ENCODE measurements at regions not wholly inside any gene's neighbourhood (a gene's known extent, or its start where the extent isn't known, plus 50 kb on each side); places are given as distances from the start of the nearest gene placed in this dataset.

GRCh38 chrX:14427614-14428013 lies 101.7 kb upstream of the GLRA2 start:
- Histone ChIP-seq H2BK5ac (ENCODE audit: low read depth, low read length, poor library complexity, severe bottlenecking) (no peak overlapping the region), H2BK15ac (ENCODE audit: low read depth, poor library complexity, severe bottlenecking) (no peak overlapping the region), H2BK12ac (ENCODE audit: low read length in 2 of 2) (no peak overlapping the region), H3K18ac (ENCODE audit: low read depth in 1 of 2, low read length in 2 of 2) (no peak overlapping the region), H3K27me3 (ENCODE audit: control insufficient read depth in 1 of 2, insufficient read depth in 1 of 2, low read length in 2 of 2) (no peaks in the 10 kb centered on the region), H3K4me3 (ENCODE audit: insufficient read depth in 1 of 2, low read depth in 1 of 2, low read length in 2 of 2) (no peak overlapping the region), H3K9ac (ENCODE audit: low read length) (no peak overlapping the region), H3K23ac (ENCODE audit: low read length in 2 of 2) (no peak overlapping the region), H4K8ac (ENCODE audit: low read length) (no peak overlapping the region), H3K4me2 (ENCODE audit: low read length, poor library complexity, severe bottlenecking) (no peak overlapping the region), H3K27ac (ENCODE audit: low read length, poor library complexity, severe bottlenecking) (no peak overlapping the region), H2BK120ac (ENCODE audit: low read depth, low read length) (no peak overlapping the region), H3K36me3 (ENCODE audit: control insufficient read depth in 1 of 2, insufficient read depth in 2 of 2, low read depth in 1 of 2, low read length in 2 of 2) (no peaks in the 10 kb centered on the region), H3K4me1 (ENCODE audit: control insufficient read depth, insufficient read depth, low read depth, low read length) (no peaks in the 10 kb centered on the region), H3K9me3 (ENCODE audit: control insufficient read depth, low read length) (no peaks in the 10 kb centered on the region), H3K14ac (ENCODE audit: low read length in 2 of 2) (no peak overlapping the region), H3K79me1 (replicated peaks; ENCODE audit: low read length, poor library complexity, severe bottlenecking) (no peaks in the 10 kb centered on the region), H2AK5ac (ENCODE audit: low read length, severe bottlenecking) (no peak overlapping the region), H4K91ac (ENCODE audit: low read length) (no peak overlapping the region), H2AFZ (ENCODE audit: low read depth, low read length) (no peak overlapping the region), H3K4ac (ENCODE audit: low read depth in 1 of 2, low read length in 2 of 2) (no peak overlapping the region)
- DNase-seq: no peak
- no CpG with 5 or more reads among the region's 1 CpG for WGBS

- H3K18ac ChIP-seq (ENCODE audit: low read depth in 1 of 2, low read length in 2 of 2): no peak overlapping the region
- H3K14ac ChIP-seq (ENCODE audit: low read length in 2 of 2): no peak overlapping the region
- no peak overlapping the region for H3K4me2 ChIP-seq (ENCODE audit: low read length, poor library complexity, severe bottlenecking)
- H3K4ac ChIP-seq (ENCODE audit: low read depth in 1 of 2, low read length in 2 of 2): no peak overlapping the region
- no peak overlapping the region for H2BK5ac ChIP-seq (ENCODE audit: low read depth, low read length, poor library complexity, severe bottlenecking)
- H4K91ac ChIP-seq (ENCODE audit: low read length): no peak overlapping the region
- H3K4me1 ChIP-seq (ENCODE audit: control insufficient read depth, insufficient read depth, low read depth, low read length): no peaks in the 10 kb centered on the region
- no peaks in the 10 kb centered on the region for H3K79me1 ChIP-seq (replicated peaks; ENCODE audit: low read length, poor library complexity, severe bottlenecking)
- H2AFZ ChIP-seq (ENCODE audit: low read depth, low read length): no peak overlapping the region
- H3K4me3 ChIP-seq (ENCODE audit: insufficient read depth in 1 of 2, low read depth in 1 of 2, low read length in 2 of 2): no peak overlapping the region
- H3K27ac ChIP-seq (ENCODE audit: low read length, poor library complexity, severe bottlenecking): no peak overlapping the region
- H2BK12ac ChIP-seq (ENCODE audit: low read length in 2 of 2): no peak overlapping the region
- H3K23ac ChIP-seq (ENCODE audit: low read length in 2 of 2): no peak overlapping the region
- no peak overlapping the region for H3K9ac ChIP-seq (ENCODE audit: low read length)
- no peak overlapping the region for H2BK120ac ChIP-seq (ENCODE audit: low read depth, low read length)
- no peaks in the 10 kb centered on the region for H3K27me3 ChIP-seq (ENCODE audit: control insufficient read depth in 1 of 2, insufficient read depth in 1 of 2, low read length in 2 of 2)
- no peak overlapping the region for H2AK5ac ChIP-seq (ENCODE audit: low read length, severe bottlenecking)
- DNase-seq: no peak
- no peak overlapping the region for H4K8ac ChIP-seq (ENCODE audit: low read length)
- no peaks in the 10 kb centered on the region for H3K9me3 ChIP-seq (ENCODE audit: control insufficient read depth, low read length)
- no CpG with 5 or more reads among the region's 2 CpGs for WGBS
- H3K36me3 ChIP-seq (ENCODE audit: control insufficient read depth in 1 of 2, insufficient read depth in 2 of 2, low read depth in 1 of 2, low read length in 2 of 2): no peaks in the 10 kb centered on the region
- no peak overlapping the region for H2BK15ac ChIP-seq (ENCODE audit: low read depth, poor library complexity, severe bottlenecking)
Observed at GRCh38 chrX:14420841-14421240, 108.5 kb upstream of the GLRA2 start.

GRCh38 chrX:14412686-14413085 lies 116.7 kb upstream of the GLRA2 start:
- H3K27me3 ChIP-seq (ENCODE audit: control insufficient read depth in 1 of 2, insufficient read depth in 1 of 2, low read length in 2 of 2): no peaks in the 10 kb centered on the region
- DNase-seq: no peak

GRCh38 chrX:14411326-14411725 lies 118.0 kb upstream of the GLRA2 start:
- Histone ChIP-seq H2BK15ac (ENCODE audit: low read depth, poor library complexity, severe bottlenecking) (no peak overlapping the region), H2BK120ac (ENCODE audit: low read depth, low read length) (no peak overlapping the region), H3K27ac (ENCODE audit: low read length, poor library complexity, severe bottlenecking) (no peak overlapping the region), H3K4me3 (ENCODE audit: insufficient read depth in 1 of 2, low read depth in 1 of 2, low read length in 2 of 2) (no peak overlapping the region), H3K18ac (ENCODE audit: low read depth in 1 of 2, low read length in 2 of 2) (no peak overlapping the region), H2AFZ (ENCODE audit: low read depth, low read length) (no peak overlapping the region), H4K8ac (ENCODE audit: low read length) (no peak overlapping the region), H3K23ac (ENCODE audit: low read length in 2 of 2) (no peak overlapping the region), H2BK5ac (ENCODE audit: low read depth, low read length, poor library complexity, severe bottlenecking) (no peak overlapping the region), H3K14ac (ENCODE audit: low read length in 2 of 2) (no peak overlapping the region), H3K27me3 (ENCODE audit: control insufficient read depth in 1 of 2, insufficient read depth in 1 of 2, low read length in 2 of 2) (no peaks in the 10 kb centered on the region), H2AK5ac (ENCODE audit: low read length, severe bottlenecking) (no peak overlapping the region), H4K91ac (ENCODE audit: low read length) (no peak overlapping the region), H3K4ac (ENCODE audit: low read depth in 1 of 2, low read length in 2 of 2) (no peak overlapping the region), H3K36me3 (ENCODE audit: control insufficient read depth in 1 of 2, insufficient read depth in 2 of 2, low read depth in 1 of 2, low read length in 2 of 2) (no peaks in the 10 kb centered on the region), H3K9ac (ENCODE audit: low read length) (no peak overlapping the region), H3K9me3 (ENCODE audit: control insufficient read depth, low read length) (no peaks in the 10 kb centered on the region), H3K4me1 (ENCODE audit: control insufficient read depth, insufficient read depth, low read depth, low read length) (no peaks in the 10 kb centered on the region), H2BK12ac (ENCODE audit: low read length in 2 of 2) (no peak overlapping the region), H3K79me1 (replicated peaks; ENCODE audit: low read length, poor library complexity, severe bottlenecking) (no peaks in the 10 kb centered on the region), H3K4me2 (ENCODE audit: low read length, poor library complexity, severe bottlenecking) (no peak overlapping the region)
- no peak for DNase-seq
- whole genome bisulfite sequencing: no CpG with 5 or more reads among the region's 1 CpG

More at GRCh38 chrX:14412686-14413085, 116.7 kb upstream of the GLRA2 start:
- no peak overlapping the region for H3K4me3 ChIP-seq (ENCODE audit: insufficient read depth in 1 of 2, low read depth in 1 of 2, low read length in 2 of 2)
- no peak overlapping the region for H2AK5ac ChIP-seq (ENCODE audit: low read length, severe bottlenecking)
- no peak overlapping the region for H3K4me2 ChIP-seq (ENCODE audit: low read length, poor library complexity, severe bottlenecking)
- H3K9ac ChIP-seq (ENCODE audit: low read length): no peak overlapping the region
- H4K8ac ChIP-seq (ENCODE audit: low read length): no peak overlapping the region
- no peak overlapping the region for H3K14ac ChIP-seq (ENCODE audit: low read length in 2 of 2)
- H3K9me3 ChIP-seq (ENCODE audit: control insufficient read depth, low read length): no peaks in the 10 kb centered on the region
- no peak overlapping the region for H2BK15ac ChIP-seq (ENCODE audit: low read depth, poor library complexity, severe bottlenecking)
- no peak overlapping the region for H2BK120ac ChIP-seq (ENCODE audit: low read depth, low read length)
- no peak overlapping the region for H2BK12ac ChIP-seq (ENCODE audit: low read length in 2 of 2)
- WGBS: 100% methylated on average over 1 of the region's 1 CpG
- no peak overlapping the region for H3K27ac ChIP-seq (ENCODE audit: low read length, poor library complexity, severe bottlenecking)
- H3K18ac ChIP-seq (ENCODE audit: low read depth in 1 of 2, low read length in 2 of 2): no peak overlapping the region
- H2BK5ac ChIP-seq (ENCODE audit: low read depth, low read length, poor library complexity, severe bottlenecking): no peak overlapping the region
- H3K4ac ChIP-seq (ENCODE audit: low read depth in 1 of 2, low read length in 2 of 2): no peak overlapping the region
- H2AFZ ChIP-seq (ENCODE audit: low read depth, low read length): no peak overlapping the region
- H3K23ac ChIP-seq (ENCODE audit: low read length in 2 of 2): no peak overlapping the region
- no peaks in the 10 kb centered on the region for H3K36me3 ChIP-seq (ENCODE audit: control insufficient read depth in 1 of 2, insufficient read depth in 2 of 2, low read depth in 1 of 2, low read length in 2 of 2)
- no peak overlapping the region for H4K91ac ChIP-seq (ENCODE audit: low read length)
- H3K79me1 ChIP-seq (replicated peaks; ENCODE audit: low read length, poor library complexity, severe bottlenecking): no peaks in the 10 kb centered on the region
- H3K4me1 ChIP-seq (ENCODE audit: control insufficient read depth, insufficient read depth, low read depth, low read length): no peaks in the 10 kb centered on the region

Measured in mesenchymal stem cell (in vitro differentiated cells and primary cell).